IPS-NIHi7 (cell line): ENCODE measurements at regions not wholly inside any gene's neighbourhood (a gene's known extent, or its start where the extent isn't known, plus 50 kb on each side); places are given as distances from the start of the nearest gene placed in this dataset.

Experiments used
- DNase-seq: peaks from one replicate; pipeline ENCODE4 v3.0.0; 2012; ENCODE audit warnings: mixed read lengths; ENCODE audit errors: extremely low spot score

DNA sequence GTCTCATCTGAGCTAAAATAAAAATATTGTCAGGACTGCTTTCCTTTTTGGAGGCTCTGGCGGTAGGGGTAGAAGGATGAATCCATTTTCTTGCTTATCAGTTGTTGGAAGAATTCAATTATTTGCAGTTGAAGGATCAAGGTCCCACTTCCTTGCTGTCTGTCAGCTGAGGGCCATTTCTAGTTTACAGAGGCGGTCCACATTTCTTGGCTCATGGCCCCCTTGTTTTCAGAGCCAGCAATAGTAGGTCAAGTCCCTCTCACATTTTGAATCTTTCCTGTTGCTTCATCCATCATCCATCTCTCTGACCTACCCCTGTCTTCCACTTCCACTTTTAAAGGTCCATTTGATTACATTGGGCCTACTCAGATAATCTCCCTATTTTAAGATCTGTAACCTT is 1099.3 kb upstream of the DIAPH2 start:
- no peak for DNase-seq

DNA sequence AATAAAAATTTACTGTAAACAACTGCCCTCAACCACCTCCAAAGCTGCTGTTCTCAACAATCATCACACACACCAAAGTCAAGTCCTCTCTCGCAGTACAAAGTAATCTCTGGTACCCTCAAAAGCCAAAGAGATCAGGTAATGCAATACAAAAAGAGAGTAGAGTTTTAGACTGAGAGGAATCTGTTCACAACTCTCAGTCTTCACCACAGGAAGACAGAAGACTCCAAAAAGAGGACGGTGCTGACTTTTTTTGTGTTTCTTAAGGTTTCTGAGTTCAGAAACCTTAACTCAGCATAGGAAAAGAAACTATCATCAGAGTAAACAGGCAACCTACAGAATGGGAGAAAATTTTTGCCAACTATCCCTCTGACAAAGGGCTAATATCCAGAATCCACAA is 1072.3 kb upstream of the DIAPH2 start:
- DNase-seq, result no peak

DNA sequence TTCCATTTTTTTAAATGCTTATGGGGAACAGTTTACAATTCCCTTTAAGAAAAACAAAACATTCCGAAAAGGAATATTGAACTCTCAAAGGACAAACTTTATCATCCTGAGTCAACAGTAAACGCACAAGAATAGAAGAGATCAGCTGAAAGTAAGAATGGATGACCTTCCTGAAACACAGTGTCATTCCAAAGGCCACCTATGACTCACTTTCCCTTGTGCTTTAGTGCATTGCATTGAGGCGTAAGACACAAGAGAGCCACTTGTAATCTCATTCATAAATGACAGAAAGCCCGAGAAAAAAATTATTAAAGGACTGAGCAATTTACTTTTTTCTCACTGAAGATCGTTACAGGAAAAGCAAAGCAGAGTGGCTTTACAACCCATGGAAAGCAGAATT is 1062.4 kb upstream of the DIAPH2 start:
- no peak for DNase-seq

DNA sequence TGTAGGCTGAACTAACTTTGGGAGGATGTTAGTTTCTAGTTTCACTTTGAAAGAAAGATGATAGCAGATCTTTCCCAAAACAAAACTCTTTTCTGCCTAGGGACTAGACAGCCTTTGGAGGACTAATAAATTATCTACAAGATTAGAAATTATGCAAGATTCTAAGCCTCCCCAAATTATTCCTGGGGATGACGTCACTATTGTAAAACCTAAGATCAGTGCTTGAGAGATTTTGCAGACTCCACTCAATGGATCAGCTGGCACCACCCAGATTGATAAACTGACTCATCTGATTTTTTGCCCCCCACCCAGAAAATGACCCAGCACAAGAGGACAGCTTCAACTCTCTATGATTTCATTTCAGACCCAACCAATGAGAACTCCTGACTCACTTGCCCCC is 1057.9 kb upstream of the DIAPH2 start:
- no peak for DNase-seq

DNA sequence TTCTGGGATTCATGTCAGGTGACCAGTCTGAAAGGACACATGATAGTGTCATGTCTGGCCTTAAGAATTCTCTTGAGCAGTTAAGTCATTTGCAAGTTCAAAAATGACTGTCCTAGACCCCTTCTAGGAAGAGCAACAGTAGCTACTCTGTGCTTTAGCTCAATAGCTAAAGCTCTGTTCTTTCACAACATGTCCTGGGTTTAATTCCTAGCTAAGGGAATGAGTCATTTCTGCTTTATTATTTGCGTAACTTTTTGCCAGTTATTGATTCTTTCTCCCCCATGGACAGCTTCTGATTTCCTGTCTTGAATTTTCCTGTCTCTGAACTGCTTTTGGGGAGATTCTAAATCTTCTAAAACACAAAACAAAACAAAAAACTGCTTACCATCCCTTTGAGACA is 1055.8 kb upstream of the DIAPH2 start:
- DNase-seq, result no peak

DNA sequence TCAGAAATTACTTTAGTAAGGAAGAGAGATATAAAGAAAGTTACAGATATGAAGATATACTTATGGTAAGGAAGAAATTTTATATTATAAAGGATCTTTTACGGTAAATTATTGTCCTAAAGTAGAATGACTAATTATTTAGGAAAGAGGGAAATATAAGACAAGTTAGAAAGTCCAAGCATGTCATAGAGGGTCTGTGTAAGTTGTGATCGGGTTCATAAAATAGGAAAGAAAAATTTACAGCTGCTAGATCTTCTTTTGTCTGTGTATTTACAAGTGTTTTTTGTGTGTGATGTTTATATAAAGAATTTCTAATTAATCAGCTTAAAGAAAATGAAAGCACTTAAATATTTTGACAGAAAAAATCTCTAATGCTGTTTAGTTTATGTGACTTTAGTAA is 1054.9 kb upstream of the DIAPH2 start:
- no peak for DNase-seq

DNA sequence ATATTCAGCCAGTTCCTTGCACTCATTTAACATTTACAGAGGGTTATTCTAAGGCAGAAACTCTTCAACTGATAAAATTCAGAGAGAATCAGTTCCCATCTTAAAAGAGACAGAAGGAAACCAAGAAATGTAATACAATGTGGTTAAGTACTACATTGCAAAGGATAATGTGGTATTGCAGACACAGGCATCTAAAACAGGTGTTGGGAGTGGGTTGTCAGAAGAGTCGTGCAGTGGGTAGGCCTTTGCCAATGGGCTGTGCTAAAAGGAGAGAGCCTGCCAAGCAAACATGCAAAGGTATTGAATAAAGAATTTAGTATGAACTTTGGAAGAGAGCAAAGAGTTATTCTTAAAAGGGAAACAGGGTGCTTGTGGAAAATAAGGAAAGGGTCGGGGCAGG is 1044.4 kb upstream of the DIAPH2 start:
- DNase-seq, result no peak

DNA sequence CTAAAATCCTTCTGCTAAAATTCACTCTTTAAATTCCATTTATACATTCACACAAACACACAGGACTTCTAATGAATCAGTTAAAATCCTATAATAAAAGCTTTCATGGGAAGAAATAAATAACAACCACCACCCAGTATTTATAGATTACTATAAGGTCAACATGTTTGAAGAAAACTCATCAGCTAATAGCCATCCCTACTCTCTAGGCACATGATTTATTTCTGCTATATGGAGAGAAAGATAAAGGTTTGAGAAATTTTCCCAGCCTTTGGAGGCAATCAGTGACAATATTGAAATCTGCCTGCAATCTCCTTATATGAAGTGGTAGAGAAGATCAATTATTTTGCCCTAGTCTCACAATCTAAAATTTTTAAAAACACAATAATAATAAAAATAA is 1038.9 kb upstream of the DIAPH2 start:
- DNase-seq, result no peak

DNA sequence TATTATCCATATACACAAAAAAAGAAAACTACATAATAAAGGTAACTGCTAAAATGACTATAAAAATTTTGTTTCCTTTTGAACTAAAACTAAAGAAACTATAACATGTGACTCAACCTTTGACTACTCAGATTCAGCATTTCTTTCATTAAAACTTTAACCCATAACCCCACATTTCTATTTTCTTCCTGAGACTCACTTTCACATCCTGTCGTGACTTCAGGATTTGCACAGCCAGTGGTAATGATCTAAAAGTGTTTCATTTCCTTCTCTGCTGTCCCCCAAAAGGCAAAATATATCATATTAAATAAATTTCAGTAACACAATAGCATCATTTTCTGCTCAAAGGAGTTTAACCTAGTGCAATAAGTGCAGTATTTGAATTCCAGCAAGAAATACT is 1022.4 kb upstream of the DIAPH2 start:
- DNase-seq, result no peak

DNA sequence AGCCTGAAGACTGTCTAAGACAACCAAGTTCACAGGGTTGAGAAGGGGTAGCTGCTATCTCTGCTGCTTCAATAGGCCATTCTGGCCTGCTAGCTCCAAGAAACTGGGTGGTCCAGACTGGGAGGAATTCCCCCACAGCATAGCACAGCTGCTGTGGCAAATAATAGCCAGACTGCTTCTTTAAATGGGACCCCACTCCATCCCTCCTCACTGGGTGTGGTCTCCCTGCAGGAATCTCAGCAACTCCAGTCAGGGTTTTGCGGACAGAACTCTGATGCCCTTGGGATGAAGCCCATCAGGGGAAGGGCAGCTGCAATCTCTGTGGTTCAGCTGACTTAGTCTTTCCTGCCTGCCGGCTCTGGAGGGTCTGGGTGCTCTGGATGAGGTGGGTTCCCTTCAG is 1018.6 kb upstream of the DIAPH2 start:
- no peak for DNase-seq

DNA sequence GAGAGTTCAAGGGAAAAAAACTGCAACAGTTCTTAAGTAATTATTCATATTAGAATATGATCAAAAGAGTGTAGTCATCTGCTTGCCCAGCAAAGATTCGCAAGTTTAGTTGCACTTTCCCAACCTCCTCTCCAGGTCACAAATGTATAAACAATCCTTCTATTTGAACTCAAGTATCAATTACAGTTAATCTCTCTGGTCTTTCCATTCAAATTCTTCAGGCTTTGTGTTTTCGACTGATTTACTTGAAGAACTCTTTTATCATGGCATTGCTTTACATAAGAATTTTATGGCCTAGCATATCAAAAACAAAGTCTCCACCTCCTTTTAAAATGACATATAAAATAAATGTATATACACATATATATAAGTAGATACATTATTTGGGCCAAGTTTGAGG is 1009.6 kb upstream of the DIAPH2 start:
- DNase-seq, result no peak

DNA sequence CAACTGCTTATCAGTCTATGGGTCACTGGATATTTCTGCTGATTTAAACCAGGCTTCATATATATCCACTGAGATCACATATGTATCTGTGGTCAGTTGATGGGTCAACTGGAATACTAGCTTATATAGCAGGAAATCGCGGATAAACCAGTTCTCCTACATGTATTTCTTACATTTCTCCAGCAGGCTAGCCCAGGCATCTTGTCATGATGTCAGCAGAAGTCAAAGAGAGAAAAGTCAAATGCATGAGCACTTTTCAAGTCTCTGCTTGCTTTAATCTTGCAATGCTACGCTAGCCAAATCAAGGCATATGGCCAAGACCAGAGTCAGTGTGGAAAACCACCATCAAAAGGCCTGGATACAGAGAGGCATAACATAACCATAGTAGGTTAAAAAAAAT is 1008.8 kb upstream of the DIAPH2 start:
- no peak for DNase-seq

DNA sequence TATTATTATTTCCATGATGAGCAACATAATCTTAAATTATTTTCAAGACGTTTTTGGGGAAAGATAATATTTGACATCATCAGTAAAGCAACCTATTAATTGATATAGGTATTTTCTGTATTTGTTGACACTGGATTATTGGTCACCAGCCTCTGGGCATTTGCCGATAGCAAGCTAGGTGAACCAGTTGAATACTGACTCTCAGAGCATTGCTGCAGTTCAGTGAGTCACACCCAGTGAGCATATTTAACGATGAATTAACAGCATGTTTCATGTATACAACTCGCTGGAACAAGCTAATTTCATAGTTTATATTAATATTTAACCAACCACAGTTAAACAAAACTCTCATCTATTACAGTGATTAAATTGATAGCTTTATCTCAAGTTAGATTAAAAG is 1006.0 kb upstream of the DIAPH2 start:
- no peak for DNase-seq

DNA sequence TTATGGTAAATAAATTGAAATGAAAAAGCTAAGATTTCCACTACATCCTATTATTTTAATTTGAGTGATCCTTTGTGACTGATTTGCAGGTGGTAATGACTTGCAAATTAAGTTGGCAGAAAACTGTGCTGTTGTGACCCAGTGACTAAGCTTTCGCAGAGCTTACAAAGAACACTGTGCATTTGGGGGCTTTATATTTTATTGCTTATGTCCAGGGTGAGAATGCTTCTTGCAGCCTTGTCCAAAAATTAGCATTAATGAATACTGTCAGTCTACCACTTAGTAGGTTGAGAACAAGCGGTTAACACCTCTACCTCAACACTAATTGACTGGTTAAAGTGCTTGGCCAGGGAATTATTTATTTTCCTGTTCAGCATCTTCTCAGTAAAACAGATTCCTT is 991.3 kb upstream of the DIAPH2 start:
- DNase-seq, result no peak

DNA sequence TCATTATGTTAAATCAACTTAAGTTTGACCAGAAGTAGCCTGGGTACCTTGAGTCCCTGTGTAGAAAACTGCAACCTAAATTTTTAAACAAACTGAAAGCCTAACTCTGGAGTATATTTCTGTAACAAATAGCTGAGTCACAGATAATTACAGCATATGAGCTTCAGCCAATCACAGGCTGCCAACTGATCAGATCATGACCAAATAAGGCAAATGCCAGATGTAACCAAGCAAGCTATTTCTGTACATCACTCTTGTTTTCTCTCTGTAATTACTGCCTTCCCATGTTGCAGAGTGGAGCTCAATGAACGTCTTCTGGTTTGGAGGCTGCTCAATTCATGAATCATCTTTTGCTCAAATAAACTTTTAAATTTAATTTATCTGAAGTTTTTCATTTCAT is 980.9 kb upstream of the DIAPH2 start:
- no peak for DNase-seq

DNA sequence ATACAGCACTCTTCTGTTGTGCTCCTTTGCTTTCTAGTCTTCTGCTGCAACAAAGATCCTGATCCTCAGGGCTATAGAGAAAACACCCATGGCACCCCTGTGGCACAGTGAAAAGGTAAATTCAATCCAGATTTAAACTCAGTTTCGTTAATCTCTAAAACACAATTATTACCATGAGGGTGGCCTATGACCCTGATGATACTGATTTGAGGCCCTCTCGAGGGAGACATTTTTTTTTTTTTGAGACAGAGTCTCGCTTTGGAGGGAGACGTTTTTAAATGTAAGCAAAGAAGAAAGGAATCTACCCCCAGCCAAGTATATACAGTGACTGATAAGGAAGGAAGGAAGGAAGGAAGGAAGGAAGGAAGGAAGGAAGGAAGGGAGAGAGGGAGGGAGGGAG is 967.8 kb upstream of the DIAPH2 start:
- no peak for DNase-seq

DNA sequence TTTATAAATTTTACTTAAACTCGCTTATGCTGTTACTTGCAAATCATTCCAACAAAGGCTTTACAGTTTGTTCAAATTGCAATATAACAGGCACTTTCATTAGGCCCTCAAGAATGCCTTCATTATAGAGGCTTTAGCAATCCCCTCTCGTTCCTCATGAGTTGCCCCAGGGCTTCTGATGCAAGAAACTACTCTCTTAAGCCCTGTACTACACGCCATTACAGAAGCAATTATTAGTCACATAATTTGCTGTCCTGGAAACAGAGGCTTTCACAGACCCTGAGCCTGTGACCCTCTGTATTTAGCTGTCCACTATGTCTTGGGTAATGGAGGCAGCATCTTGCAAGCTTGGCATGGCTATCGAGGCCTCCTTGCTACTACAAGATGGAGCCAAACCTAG is 965.9 kb upstream of the DIAPH2 start:
- no peak for DNase-seq

DNA sequence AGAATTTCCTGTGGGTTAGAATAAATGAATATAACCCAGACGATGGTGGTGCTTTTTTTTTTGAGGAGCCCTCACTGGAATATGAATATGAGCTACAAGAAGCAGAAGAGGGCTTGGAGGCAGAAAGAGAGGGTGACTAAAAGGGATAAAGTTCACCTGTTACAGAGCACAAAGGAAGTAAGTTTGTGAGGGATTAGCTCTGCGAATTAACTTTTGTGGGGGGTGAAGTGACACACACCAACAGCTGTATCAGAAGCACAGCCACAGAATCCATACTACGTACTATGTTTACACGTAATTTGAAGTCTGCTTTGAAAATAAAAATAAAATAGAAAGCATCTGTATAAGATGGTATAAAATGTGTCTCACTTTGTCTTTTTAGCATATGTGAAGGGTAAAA is 963.6 kb upstream of the DIAPH2 start:
- DNase-seq, result no peak

DNA sequence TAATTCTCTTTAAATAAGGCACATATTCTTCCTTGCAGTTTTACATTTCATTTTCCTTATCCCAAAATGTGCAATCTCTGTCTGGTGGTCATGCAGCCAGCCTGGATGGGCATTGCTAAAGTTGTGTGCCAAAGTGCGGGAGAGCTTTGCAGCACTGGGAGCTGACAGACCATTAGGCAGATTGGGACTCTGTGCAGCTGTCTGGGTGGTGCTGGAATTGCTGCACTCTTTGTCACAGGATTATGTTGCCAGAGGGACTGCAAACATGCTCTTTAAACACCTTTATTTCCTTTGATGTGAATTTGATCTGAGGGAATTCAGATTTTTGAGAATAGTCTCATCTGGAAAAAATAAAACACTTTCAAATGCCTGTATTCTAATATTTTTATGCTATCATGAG is 956.2 kb upstream of the DIAPH2 start:
- DNase-seq, result no peak

DNA sequence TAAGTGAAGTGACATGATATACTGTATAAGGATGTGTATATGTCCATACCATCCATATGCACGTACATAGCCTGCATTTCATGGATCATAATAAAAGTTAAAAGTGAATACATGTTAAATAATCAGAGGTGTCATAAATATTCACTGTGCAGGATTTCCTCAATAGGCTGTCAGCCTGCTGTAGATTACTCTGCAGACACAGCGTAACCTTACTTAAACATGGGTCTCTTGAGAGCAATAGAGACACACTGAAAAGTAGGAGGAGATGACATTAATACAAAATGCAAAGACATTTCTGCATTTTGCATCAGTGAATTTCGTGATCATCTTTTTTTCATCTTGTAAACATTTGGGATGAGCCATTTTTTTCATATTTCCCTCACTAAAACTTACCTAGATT is 955.2 kb upstream of the DIAPH2 start:
- no peak for DNase-seq

DNA sequence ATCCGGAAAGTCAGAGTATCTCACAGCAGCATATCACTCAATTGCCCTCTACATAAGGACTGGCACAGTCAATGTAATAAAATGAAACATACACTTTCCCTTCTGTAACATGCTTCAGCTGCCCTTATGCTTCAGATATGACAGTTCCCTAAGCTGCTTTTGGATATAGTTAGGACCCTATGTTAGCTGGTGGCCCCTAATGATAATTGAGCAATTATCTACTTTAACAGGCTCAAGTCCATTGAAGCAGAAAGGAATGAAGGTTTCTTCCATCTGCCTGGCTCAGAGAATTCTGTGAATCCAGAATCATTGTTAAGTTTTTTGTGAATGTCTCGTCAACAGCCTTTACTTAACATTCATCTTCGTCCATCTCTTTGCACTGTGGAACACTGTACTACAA is 951.2 kb upstream of the DIAPH2 start:
- no peak for DNase-seq

DNA sequence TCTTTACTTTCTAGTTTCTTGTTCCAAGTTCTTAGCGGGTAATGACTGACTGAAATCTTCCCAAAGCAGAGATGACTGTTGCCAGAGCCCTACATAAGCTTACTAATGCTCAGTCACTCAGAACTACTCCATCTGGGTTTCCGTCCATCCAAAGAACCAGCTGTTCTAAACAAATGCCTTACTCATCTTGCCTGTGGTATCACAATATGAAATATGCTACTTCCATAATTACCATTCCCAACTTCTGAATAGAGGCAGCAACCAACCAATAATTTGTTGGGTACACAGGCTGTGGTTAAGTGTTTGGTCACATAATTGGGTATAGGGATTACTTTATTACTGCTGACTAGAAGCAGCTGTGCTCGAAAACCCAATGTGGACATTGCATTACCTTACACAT is 930.2 kb upstream of the DIAPH2 start:
- DNase-seq, result no peak

DNA sequence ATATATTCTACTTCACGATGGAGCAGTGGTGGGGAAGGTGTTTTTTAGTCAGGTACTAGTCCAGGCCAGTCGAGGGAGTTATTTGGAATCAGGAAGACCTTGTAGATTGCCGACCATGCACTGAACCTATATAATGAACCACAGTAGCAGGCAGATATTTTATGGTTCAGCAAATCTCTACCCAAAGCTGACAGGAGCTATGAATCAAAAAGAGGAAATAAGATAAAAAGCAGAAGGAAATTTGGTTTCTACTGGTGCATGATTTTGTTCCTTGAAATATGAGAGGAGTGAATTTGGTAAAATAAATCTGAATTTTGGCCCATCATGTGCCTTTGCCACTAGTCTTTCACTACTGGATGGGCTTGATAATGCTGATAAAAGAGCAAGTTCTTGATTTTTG is 924.3 kb upstream of the DIAPH2 start:
- DNase-seq, result no peak

DNA sequence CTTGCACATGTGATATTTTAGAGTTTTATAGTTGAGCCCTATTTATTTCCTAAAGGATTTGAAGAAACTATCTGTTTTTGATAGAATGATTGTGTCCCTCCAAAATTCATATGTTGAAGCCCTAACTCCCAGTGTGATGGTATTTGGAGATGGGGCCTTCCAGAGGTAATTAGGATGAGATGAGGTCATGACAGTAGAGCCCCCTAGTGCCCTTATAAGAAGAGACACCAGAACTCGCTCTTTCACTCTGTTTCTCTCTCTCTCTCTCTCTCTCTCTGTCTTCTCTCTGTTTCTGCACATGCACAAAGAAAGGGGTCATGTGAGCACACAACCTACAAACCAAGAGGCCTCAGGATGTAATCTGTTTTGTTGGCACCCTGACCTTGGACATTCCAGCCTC is 921.9 kb upstream of the DIAPH2 start:
- DNase-seq, result peak; percentile 20

DNA sequence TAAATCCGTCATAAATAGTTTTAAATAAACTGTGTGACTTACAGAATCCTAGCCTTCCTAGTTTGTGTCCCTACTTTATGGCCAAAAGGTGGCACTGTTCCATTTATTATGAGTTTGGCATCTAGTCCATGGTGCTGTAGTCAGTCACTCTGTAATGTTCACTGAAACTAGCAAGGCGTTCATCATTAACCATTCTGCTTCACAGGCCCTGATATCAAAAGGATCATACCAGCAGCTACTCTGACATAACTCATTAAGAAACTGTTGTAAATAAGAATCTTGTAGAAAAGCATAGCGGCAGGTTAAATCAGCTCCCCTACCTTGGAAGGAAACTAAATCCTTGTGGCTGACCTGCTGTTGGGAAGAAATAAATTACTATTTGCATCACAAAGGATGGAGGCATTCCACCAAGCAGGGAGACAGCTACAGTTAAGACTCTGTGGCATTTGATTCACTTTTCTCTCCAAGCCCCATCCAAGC is 919.6 kb upstream of the DIAPH2 start:
- DNase-seq, result peak; percentile 38
